ENCODE measurements at regions not wholly inside any gene's neighbourhood (a gene's known extent, or its start where the extent isn't known, plus 50 kb on each side); places are given as distances from the start of the nearest gene placed in this dataset.

- H3K4me1 ChIP-seq (ENCODE audit: insufficient read depth, low read length), result peaks cover 26% of the 10 kb centered on the region
- no peak overlapping the region for H3K27ac ChIP-seq (ENCODE audit: low read depth, low read length)
- no peak for DNase-seq (ENCODE audit: insufficient read length, low spot score, missing footprints)
- H3K9me3 ChIP-seq (ENCODE audit: low read depth, low read length), result no peaks in the 10 kb centered on the region
- H3K4me2 ChIP-seq (ENCODE audit: insufficient read depth, low read length), result no peak overlapping the region
- H3K36me3 ChIP-seq (ENCODE audit: insufficient read depth, low read length), result no peaks in the 10 kb centered on the region
- no peak overlapping the region for H3K4me3 ChIP-seq (ENCODE audit: insufficient read depth, low read length)
- TF ChIP-seq, protein P1, sequence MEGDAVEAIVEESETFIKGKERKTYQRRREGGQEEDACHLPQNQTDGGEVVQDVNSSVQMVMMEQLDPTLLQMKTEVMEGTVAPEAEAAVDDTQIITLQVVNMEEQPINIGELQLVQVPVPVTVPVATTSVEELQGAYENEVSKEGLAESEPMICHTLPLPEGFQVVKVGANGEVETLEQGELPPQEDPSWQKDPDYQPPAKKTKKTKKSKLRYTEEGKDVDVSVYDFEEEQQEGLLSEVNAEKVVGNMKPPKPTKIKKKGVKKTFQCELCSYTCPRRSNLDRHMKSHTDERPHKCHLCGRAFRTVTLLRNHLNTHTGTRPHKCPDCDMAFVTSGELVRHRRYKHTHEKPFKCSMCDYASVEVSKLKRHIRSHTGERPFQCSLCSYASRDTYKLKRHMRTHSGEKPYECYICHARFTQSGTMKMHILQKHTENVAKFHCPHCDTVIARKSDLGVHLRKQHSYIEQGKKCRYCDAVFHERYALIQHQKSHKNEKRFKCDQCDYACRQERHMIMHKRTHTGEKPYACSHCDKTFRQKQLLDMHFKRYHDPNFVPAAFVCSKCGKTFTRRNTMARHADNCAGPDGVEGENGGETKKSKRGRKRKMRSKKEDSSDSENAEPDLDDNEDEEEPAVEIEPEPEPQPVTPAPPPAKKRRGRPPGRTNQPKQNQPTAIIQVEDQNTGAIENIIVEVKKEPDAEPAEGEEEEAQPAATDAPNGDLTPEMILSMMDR (IDR thresholded peaks at IDR 0.05; ENCODE audit: extremely low read depth, low read depth, low read length), result no peak
- no peaks in the 10 kb centered on the region for H3K27me3 ChIP-seq (ENCODE audit: insufficient read depth, low read length)
- no peaks in the 10 kb centered on the region for H3K79me2 ChIP-seq (ENCODE audit: insufficient read depth, low read length)
- no peak overlapping the region for H2AFZ ChIP-seq (ENCODE audit: low read length)
- H4K20me1 ChIP-seq (ENCODE audit: insufficient read depth, low read length), result no peaks in the 10 kb centered on the region
These were observed 137.2 kb downstream of the RPL22L1 start for GRCh38 chr3:170732660-170733245.

- Histone ChIP-seq H3K4me2 (ENCODE audit: insufficient read depth, low read length) (no peak overlapping the region), H4K20me1 (ENCODE audit: insufficient read depth, low read length) (no peaks in the 10 kb centered on the region), H3K4me3 (ENCODE audit: insufficient read depth, low read length) (no peak overlapping the region), H3K9me3 (ENCODE audit: low read depth, low read length) (no peaks in the 10 kb centered on the region), H3K79me2 (ENCODE audit: insufficient read depth, low read length) (no peaks in the 10 kb centered on the region), H3K27me3 (ENCODE audit: insufficient read depth, low read length) (no peaks in the 10 kb centered on the region), H2AFZ (ENCODE audit: low read length) (peak overlapping the region; percentile 6), H3K27ac (ENCODE audit: low read depth, low read length) (no peak overlapping the region), H3K36me3 (ENCODE audit: insufficient read depth, low read length) (no peaks in the 10 kb centered on the region), H3K4me1 (ENCODE audit: insufficient read depth, low read length) (peaks cover 41% of the 10 kb centered on the region)
- TF ChIP-seq, protein P1 (IDR thresholded peaks at IDR 0.05; ENCODE audit: extremely low read depth, low read depth, low read length), result no peak
- DNase-seq (ENCODE audit: insufficient read length, low spot score, missing footprints), result no peak
These were observed 138.7 kb downstream of the RPL22L1 start for GRCh38 chr3:170731281-170731680.

DNA sequence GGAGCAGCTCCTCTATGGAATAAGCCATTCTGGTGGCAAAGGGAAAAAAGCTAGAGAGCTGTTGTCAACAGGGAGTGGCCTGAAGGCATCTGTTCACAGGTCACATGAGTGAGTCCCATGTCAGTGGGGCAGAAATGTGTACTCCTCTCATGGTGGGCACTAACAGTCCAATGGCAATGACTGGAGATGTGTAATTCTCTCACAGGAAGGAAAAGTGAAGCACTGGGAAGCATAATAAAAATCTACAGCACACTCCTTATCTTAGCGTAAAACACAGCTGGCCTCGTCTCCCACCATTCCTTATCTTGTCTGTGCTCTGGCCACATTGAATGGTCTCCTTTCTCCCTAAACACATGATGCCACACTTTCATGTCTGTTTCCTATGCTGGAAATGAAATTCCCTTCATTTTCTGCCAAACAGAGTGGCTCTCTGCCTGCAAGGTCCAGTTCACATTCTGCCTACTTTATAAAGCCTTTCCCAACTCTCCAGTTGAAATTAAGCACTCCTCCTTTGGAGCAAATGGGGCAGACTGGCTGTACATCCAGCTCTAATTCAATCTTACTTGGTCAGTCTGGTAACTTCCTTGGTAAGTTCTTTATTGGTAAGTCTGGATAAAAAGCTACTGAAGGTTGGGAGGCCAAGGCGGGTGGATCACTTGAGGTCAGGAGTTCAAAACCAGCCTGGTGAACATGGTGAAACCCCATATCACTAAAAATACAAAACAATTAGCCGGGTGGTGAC is 139.8 kb downstream of the RPL22L1 start:
- no peak for DNase-seq (ENCODE audit: insufficient read length, low spot score, missing footprints)

GRCh38 chr3:170728181-170728580 is 141.8 kb downstream of the RPL22L1 start:
- Histone ChIP-seq H3K4me2 (ENCODE audit: insufficient read depth, low read length) (no peak overlapping the region), H4K20me1 (ENCODE audit: insufficient read depth, low read length) (no peaks in the 10 kb centered on the region), H3K4me3 (ENCODE audit: insufficient read depth, low read length) (no peak overlapping the region), H3K79me2 (ENCODE audit: insufficient read depth, low read length) (no peaks in the 10 kb centered on the region), H2AFZ (ENCODE audit: low read length) (no peak overlapping the region), H3K9me3 (ENCODE audit: low read depth, low read length) (no peaks in the 10 kb centered on the region), H3K27ac (ENCODE audit: low read depth, low read length) (peak overlapping the region; percentile 96), H3K36me3 (ENCODE audit: insufficient read depth, low read length) (no peaks in the 10 kb centered on the region), H3K4me1 (ENCODE audit: insufficient read depth, low read length) (peaks cover 54% of the 10 kb centered on the region), H3K27me3 (ENCODE audit: insufficient read depth, low read length) (no peaks in the 10 kb centered on the region)
- DNase-seq (ENCODE audit: insufficient read length, low spot score, missing footprints), result no peak
- TF ChIP-seq, protein P1 (IDR thresholded peaks at IDR 0.05; ENCODE audit: extremely low read depth, low read depth, low read length), result no peak

More for the DNA sequence above, 139.8 kb downstream of the RPL22L1 start:
- no peaks in the 10 kb centered on the region for H3K79me2 ChIP-seq (ENCODE audit: insufficient read depth, low read length)
- H2AFZ ChIP-seq (ENCODE audit: low read length), result no peak overlapping the region
- no peak overlapping the region for H3K4me3 ChIP-seq (ENCODE audit: insufficient read depth, low read length)
- no peaks in the 10 kb centered on the region for H3K27me3 ChIP-seq (ENCODE audit: insufficient read depth, low read length)
- H3K4me2 ChIP-seq (ENCODE audit: insufficient read depth, low read length), result no peak overlapping the region
- TF ChIP-seq, protein P1 (IDR thresholded peaks at IDR 0.05; ENCODE audit: extremely low read depth, low read depth, low read length), result no peak
- no peaks in the 10 kb centered on the region for H3K9me3 ChIP-seq (ENCODE audit: low read depth, low read length)
- peaks cover 51% of the 10 kb centered on the region for H3K4me1 ChIP-seq (ENCODE audit: insufficient read depth, low read length)
- no peaks in the 10 kb centered on the region for H4K20me1 ChIP-seq (ENCODE audit: insufficient read depth, low read length)
- H3K27ac ChIP-seq (ENCODE audit: low read depth, low read length), result no peak overlapping the region
- H3K36me3 ChIP-seq (ENCODE audit: insufficient read depth, low read length), result no peaks in the 10 kb centered on the region

Data from osteoblast (primary cell).